Mucosa of gallbladder (tissue), 1 donor: ENCODE measurements at regions not wholly inside any gene's neighbourhood (a gene's known extent, or its start where the extent isn't known, plus 50 kb on each side); places are given as distances from the start of the nearest gene placed in this dataset.

Source experiments
- DNase-seq: peaks from one replicate; pipeline ENCODE4 v3.0.0-alpha.2; 2020; ENCODE audit warnings: low spot score
- donor health status: DM: no; HTN: no; CAD: no.

DNA sequence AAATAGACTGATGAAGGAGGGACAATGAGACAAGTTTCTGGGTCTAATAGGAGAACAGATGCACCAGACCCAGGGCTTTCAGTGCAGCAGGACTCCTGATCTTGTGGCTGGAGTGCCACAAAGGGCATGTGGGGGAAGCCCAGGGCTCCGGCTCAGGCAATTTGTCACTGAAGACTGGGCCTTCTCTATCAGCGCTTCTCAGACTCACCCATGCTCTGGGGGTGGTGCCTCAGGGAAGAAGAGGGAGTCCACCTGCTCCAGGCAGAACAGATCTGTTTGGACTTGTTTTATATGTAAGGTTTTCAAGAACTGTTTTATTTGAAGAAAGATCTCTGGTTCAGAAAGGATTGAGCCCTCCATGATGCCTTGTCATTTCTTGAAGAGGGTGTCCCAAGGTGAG is 112.4 kb upstream of the TLE3 start:
- DNase-seq, result no peak

DNA sequence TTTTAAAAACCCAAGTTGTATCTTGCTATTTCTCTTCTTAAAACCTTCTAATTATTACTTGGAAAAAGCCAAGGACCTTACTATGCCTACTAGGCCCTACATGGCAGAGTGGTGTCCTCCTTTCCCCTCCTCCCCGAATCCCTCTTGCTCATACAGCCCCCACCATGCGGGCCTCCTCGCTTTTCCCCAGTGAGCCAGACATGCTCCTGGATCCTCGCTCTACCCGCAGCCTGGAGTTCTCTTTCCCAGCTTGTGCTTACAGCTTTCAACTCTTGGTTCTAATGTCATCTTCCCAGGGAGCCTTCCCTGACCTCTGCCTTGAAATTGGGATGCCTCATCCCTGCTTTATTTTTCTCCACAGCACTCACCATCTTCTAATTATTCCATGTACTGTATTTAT is 111.8 kb upstream of the TLE3 start:
- DNase-seq, result no peak

DNA sequence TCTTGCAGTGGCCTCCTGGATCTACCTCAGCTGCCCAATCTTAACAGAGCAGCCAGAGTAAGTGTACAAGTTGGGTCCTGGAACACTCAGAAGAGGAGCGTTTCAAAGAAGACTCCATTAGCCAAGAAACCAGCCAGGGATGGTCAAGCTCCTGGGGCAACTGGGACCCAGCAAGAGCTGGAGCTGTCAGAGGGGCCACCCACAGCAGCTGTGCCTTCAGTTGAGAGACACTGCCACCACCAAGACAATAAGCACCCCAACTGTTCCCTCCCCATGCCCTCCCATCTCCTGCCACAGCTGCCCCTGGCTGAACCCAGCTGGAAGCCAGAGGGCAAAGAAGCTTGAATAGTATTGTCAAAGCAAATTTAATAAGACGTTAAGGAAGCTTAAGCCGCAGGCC is 110.6 kb upstream of the TLE3 start:
- no peak for DNase-seq

DNA sequence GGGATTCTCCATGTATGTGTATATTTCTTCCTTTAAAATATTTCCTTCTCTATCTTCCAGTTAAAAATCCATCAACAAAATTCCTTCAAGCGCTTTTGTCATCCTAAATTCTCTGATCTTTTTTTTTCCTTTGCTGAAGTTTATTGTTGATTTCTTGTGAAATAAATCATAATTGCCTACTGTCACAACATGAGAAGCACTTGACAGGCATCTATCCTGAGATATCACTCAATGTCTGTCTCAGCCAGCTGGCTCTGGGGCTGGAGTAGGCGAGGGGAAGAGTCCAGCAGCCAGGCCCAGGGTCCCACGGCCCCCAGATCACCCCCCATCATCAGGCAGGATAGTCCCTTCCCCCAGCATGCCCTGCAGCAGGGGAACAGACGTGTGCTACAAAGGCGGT is 109.0 kb upstream of the TLE3 start:
- DNase-seq, result no peak

DNA sequence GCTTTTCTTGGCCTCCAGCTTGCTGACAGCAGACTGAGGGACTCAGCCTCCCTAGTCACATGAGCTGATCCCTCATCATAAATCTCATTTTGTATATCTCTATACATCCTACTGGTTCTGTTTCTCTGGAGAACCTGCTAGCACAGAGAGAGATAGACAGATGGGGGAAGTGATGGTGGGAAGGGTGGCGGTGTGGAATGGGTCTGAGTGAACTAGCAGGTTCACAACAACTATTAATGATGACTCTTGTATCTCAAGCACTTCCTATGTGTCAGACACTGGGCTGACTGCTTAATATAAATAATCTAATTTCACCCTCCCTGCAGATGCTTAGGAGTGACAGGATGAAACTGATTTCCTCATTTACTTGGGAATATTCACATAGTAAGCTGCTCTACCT is 106.9 kb upstream of the TLE3 start:
- DNase-seq, result no peak

DNA sequence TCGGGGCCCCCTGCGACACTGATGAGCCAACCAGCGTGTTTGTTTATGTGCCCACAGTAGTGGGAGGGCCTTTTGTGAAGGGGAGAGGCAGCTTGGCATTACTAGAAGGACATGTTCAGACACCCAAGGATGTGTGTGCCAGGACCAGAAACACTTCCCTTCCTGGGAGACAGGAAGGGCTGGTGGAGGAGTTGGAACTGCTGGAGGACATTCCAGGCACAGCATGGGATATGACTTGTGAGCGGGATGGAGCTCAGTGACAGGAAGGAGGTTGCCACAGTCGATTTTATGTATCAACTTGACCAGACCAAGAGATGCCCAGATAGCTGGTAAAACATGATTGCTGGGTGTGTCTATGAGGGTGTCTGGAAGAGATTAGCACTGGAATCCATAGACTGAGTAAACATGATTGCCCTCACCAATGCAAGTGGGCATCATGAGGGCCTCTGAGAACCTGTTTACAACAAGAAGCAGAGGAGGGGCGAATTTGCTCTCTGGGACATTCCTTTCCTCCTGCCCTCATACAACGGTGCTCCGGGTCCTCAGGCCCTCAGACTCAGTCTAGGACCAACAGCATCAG is 106.4 kb upstream of the TLE3 start:
- DNase-seq, result no peak

DNA sequence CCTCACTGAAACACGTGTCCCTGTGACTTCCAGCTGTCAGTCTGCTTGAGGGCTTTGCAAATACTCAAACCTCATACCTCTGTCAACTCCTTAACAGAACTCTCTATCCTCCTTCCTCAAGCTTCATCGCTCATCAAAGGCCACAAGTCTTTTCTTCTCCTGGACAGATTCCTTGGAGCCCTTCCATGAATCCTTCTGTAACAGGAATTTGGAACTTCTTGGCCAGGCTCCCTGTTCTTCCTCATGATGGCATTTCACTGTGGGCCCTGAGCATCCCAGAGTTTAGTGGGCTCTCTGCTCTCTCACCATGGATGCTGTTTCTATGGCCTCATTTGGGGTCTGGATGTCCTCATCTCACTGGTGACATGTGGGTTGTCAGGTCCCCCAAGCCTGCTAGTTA is 105.0 kb upstream of the TLE3 start:
- DNase-seq, result no peak

DNA sequence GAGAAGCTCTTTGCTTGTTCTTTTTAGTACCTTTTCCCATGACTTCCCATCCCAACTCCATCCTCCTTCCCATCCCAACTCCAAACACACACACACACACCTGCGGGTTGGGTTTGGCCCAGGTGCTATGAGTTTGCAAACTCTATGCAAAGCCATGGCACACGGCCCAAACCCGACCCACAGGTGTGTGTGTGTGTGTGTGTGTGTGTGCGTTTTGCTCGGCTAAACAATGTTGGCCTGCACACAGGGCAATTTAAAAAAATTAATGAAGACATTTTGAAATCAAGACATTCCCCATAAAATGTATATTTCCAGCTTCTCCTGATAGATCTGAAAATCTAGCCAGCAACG is 103.7 kb upstream of the TLE3 start:
- no peak for DNase-seq

DNA sequence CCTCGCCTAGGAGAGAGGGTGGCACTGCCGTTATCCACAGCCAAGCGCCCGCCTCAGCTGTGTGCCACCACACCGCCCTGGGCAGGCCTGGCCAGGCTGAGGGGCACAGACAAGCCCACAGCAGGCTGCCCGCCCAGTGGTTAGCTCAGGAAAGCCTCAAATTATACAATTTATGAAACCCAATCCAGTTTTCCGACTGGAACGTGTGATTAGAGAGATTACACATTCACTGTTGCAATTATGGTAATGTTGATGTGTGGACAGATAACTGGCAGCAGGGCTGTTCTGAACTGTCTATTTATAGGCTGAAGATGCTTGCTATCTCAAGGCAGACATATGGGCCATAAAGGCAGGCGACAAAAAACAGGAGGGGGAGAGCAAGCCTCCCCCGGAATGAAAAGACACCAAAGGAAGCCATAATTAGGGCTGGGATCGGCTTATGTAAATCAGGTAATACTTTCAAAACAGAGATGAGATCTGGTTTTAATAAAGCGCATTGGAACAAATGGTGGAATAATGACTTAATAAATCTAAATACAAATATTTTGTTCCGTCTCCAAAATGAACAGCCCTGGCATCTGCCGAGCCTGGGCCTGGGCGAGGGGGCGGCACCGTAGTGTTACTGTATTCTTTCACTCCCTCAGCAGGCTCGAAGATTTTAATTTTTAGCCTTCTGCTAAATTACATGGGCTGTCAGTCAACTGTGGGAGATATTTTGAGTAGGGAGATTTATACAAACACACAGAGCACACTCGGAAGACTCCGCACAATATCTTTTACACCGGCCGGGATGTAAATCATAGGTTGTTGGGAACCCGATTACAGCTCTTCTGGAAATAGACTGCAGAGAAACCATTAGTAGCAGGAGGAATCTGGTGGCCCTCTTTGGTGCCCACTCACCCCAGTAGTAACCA is 103.1 kb upstream of the TLE3 start:
- DNase-seq, result no peak

DNA sequence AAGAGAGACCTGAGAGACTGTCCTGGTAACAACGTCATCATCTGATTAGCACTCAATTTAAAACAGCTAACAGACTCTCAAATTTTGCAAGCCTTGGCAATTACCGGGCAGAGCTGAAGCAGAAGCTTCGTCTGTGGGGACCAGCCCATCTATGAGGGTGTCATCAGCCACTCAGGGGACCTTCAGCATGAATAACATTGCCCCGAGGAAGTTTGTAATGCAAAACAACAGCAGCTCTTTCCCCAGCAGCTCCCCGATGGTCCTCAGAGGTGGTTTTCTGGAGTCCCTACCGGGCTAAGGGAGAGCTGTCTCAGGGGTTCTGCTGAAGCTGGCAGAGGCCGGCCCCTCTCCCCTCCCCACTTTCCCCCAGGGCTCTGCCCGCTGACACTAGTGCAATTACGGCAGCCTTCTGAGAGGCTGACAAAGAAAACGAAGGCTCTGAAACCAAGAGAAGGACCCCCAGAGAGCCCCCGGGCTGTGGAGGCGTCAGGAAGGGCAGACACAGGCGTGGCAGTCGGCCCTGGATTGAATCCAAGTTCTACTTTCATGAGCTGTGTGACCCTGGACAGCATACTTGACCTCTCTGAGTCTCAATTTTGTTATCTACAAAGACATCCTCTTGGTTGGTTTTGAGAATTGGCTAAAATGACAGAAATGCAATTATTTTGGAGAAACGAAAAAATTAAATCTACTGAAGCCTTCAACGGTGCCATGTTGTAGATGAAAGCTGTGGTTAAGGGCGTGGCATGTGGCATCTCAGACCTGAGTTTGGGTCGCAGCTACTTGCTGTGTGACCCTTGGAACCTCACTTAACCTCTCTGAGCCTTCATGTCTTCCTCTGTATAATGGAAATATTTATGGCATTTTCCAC is 102.1 kb upstream of the TLE3 start:
- DNase-seq, result no peak

DNA sequence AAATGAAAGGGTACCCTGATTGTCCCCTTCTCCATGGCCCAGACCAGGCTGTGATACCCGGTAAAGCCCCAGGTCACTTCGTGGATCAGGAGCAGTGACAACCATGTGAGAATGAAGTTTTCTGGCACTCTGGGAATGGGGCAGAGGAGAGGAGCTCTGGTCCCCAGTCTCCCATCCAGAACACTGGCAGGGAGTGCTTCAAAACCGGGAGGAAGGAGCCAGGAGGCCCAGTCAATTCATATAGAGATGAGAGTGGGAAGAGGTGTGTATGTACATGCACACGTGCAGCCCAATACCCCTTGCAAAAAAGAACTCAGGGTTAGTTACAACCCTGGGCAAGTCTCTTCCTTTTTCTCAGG is 101.4 kb upstream of the TLE3 start:
- DNase-seq, result no peak

DNA sequence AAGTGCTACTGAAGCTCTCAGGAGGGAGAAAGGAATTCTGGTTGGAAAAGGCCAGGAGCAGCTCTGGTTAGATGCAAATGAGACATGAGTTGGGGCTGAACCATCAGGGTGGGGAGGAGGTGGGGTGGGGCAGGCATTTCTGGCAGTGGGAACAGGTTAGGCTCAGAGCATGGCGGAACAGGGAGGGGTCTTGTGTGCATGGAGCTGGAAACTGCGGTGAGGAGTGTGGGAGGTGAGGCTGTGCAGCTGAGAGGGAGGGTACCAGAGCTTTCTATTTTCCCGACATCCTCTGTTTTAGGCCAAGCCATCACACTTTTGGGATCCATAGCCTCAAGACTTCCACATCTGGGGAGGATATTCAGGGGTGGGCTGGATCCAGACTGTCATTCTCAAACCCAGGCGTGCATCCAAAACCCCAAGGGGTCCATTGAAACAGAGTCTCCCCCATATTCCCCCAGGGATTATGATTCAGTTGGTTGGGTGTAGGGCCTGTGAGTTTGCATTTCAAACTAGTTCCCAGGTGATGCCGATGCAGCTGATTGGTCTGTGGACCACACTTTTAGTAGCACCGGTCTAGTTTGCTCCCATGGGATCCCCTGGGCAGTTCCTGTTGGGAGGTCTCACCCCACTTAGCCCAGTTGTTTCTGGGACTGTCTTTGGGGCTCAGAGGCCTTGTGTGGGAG is 100.9 kb upstream of the TLE3 start:
- DNase-seq, result no peak

DNA sequence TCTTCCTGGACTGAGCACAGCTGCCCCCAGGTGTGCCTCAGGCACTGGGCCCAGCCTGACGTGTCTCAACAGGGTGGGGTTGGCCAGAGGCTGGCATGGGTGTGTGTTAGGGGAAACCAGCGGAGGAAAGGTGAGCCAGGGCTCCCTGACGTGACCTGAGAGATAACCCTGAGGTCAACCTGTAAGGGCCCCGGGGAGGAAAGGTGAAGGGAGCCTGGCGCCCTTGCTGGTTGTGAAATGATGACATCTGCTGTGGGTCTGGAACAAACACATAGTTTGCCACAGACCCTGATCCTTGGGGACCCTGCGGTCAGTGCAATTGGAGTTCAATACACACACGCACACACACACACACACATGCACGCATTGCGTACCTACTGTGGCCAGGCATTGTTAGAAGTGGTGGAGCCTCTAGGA is 100.2 kb upstream of the TLE3 start:
- DNase-seq, result no peak

DNA sequence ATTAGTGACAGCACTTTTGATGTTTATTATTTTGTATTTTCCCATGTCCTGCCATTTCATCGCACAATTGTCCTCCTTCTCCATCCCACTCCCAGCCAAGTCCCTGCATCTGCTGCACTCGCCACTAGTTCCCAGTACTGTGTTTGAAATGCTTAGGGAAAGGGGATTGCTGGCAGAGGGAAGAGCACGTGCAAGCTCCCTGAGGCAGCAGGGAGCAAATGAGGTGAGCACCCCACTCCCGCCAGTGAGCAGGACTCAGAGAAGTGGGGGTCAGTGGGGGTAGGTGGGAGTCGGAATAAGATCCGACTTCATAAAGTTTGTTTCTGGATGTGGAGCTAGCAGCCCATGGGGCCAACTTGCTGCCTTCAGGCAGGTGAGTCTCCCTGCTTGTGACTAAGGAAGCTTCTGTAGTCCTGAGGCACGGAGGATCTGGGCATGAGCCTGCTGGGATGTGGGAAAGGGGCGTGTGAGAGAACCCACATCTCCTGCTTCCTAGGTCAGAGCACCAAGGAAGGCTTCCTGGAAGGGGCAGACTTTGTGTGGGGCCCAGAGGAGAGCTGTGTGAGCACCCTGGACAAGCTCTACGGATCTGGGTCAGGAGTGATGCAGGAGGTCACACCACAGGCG is 99.7 kb upstream of the TLE3 start:
- no peak for DNase-seq

DNA sequence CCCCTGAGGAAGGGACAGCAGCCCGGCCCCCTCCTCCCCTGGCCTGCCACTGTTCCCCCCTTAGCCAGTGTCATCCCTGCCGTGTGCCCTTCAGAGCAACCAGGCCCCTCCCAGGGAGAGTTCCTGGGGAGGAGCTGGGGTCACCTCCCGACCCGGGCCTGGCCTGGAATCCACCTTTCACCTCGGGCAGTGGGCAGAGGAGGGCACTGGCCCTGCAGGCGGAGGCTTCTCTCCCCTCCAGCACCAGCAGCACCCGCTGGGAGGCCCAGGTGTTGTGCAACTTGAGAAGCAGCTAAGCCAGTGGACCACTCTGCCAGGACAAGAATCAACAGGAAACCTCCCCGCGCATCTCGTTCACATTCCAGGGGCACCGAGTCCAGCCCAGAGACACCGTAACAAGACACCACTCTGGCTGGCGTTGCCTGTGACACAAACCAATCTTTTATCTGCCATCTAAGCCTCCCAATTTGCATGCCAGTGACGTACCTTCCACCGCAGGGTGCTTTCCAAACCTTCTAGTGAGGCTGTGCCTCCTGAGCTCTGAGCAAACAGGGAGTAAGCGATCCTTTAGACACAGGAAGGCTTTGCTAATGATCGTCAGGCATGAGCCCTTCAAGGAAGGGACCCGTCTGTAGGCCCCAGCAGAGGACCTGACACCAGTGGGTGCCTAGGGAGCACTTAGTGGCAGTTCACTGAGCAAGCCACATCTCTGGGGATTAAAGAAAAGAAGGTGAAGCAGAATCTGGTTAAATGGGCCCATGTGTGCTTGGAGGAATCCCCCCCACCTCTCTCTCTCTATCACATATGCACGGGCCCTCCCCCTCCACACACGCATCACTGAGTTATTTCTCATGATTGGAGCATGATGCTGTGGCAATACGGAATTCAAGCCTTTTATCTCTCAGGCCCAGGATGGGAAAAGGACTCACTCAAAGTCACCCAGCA is 98.9 kb upstream of the TLE3 start:
- no peak for DNase-seq

DNA sequence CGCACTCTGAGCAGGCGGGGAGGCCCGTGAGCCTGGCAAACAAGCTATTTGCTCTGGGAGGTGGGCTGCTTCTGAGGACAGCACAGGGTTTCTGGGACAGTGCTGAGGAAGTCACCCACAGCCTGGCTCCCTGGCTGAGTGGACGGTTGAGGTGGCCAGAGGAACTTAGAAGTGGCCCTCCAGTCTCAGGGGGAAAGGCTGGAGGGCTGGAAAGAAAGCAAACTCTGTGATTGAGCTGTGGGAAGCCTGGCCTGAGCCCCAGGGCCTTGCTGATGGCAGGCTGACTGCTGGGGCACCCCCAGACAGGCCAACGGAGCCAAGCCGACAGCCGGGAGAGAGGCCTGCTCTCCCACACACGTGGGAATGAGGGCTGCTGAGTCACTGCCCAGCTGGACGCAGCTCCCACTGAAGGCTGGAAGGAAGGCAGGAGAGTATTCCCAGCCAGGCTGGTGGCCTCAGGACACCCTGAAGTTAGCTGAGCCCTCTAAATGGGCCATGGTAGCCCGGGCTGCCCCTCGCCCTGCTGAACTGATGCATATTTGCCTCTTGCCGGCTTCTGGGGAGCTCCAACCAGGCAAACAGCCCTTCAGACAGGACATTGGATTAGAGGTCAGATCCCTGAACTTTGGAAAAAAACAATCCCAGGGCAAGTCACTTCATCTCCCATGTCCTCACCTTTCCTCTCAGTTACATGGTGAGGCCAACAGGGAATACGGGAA is 98.0 kb upstream of the TLE3 start:
- DNase-seq, result peak; percentile 70

DNA sequence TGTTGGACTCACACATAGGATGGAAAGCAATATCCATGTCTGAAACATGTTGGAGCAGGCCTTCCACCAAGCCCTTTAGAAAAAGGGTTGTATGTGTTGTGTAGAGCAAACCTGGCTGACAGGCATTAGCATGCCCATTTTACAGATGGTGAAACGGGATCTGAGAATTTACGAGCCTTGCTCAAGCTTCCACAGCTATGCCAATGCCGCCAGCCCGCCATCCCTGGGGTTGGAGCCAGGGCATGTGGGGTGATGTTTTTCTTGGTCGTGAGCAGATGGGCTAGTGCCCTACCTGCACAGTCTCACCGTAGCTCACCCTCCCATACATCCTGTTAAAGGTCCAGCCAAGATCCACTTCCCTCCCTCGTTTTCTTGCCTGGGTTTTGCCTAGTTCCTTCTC is 97.5 kb upstream of the TLE3 start:
- DNase-seq, result no peak

DNA sequence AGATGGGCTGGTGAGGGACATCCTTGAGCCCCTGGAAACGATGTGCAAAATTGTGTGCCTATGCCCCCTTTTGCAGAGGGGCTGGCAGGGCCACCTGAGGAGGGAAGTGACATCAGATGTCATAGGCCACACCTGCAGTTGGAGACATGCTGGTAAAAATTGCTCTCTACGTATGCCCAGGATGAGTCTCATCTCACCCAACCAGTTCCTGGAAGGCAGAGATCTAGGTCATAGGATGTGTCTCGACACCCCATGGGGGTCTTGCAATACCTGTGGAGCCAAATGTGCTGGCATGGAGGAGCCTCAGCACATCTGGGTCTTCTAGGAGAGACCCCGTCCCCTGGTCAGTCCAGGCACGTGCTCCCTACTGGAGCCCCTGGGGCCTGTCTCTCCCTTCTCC is 96.5 kb upstream of the TLE3 start:
- no peak for DNase-seq

DNA sequence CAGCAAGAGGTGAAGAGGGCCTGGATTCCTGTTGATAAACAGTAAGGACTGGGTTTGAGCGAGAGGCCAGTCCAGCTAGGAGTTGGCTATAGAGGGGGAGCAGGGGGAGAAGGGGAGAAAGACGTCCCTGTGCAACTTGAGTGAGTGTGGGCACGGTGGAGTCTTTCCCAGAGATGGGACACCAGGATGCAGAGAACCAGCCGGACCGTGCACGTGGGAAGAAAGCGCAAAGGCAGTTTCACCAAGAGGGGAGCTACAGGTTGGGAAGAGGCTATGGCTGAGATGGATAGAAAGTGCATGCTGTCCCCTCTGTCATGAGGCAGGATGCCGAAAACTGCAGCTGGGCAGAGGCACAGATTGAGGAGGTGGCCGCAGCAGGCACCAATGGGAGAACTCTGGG is 96.0 kb upstream of the TLE3 start:
- no peak for DNase-seq

DNA sequence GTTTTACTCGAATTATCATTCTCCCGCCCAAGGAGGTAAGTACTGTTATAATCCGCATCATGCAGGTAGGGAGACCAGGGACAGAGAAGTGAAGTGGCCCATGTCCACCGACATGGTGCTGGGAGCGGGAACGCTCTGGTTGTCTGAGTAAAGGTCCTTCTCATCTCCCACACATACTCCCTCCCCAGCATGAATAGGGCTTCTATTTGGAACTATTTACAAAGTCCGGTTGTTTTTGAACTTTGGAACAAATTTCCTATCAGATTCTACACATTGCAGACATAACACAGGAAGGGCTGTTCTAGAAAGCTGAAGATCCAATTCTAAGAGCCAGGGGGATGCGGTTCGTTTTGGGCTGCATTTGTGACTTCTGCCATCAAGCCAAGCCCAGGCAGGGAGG is 94.8 kb upstream of the TLE3 start:
- no peak for DNase-seq
